ENCODE measurements at regions not wholly inside any gene's neighbourhood (a gene's known extent, or its start where the extent isn't known, plus 50 kb on each side); places are given as distances from the start of the nearest gene placed in this dataset.

- Histone ChIP-seq H3K9me3 (ENCODE audit: low read depth, low read length) (peaks cover 5% of the 10 kb centered on the region), H3K36me3 (ENCODE audit: insufficient read depth, low read length) (no peaks in the 10 kb centered on the region), H3K27ac (ENCODE audit: low read depth, low read length) (no peak overlapping the region), H3K4me3 (ENCODE audit: insufficient read depth, low read length) (no peak overlapping the region), H3K79me2 (ENCODE audit: insufficient read depth, low read length) (no peaks in the 10 kb centered on the region), H3K27me3 (ENCODE audit: insufficient read depth, low read length) (no peaks in the 10 kb centered on the region), H3K4me1 (ENCODE audit: insufficient read depth, low read length) (no peaks in the 10 kb centered on the region), H2AFZ (ENCODE audit: low read length) (no peak overlapping the region), H3K4me2 (ENCODE audit: insufficient read depth, low read length) (no peak overlapping the region), H4K20me1 (ENCODE audit: insufficient read depth, low read length) (no peaks in the 10 kb centered on the region)
- TF ChIP-seq CTCF (IDR thresholded peaks at IDR 0.05; ENCODE audit: extremely low read depth, low read depth, low read length), result no peak
- DNase-seq (ENCODE audit: insufficient read length, low spot score, missing footprints), result no peak
Measured at GRCh38 chr7:156104501-156105336, 292.5 kb upstream of the SHH start.

- no peaks in the 10 kb centered on the region for H4K20me1 ChIP-seq (ENCODE audit: insufficient read depth, low read length)
- H3K4me2 ChIP-seq (ENCODE audit: insufficient read depth, low read length), result no peak overlapping the region
- no peak overlapping the region for H3K27ac ChIP-seq (ENCODE audit: low read depth, low read length)
- H3K4me1 ChIP-seq (ENCODE audit: insufficient read depth, low read length), result no peaks in the 10 kb centered on the region
- no peak for TF ChIP-seq CTCF (IDR thresholded peaks at IDR 0.05; ENCODE audit: extremely low read depth, low read depth, low read length)
- H2AFZ ChIP-seq (ENCODE audit: low read length), result no peak overlapping the region
- no peak for DNase-seq (ENCODE audit: insufficient read length, low spot score, missing footprints)
- H3K9me3 ChIP-seq (ENCODE audit: low read depth, low read length), result peaks cover 5% of the 10 kb centered on the region
- no peaks in the 10 kb centered on the region for H3K27me3 ChIP-seq (ENCODE audit: insufficient read depth, low read length)
- no peak overlapping the region for H3K4me3 ChIP-seq (ENCODE audit: insufficient read depth, low read length)
- no peaks in the 10 kb centered on the region for H3K79me2 ChIP-seq (ENCODE audit: insufficient read depth, low read length)
- no peaks in the 10 kb centered on the region for H3K36me3 ChIP-seq (ENCODE audit: insufficient read depth, low read length)
Measured at GRCh38 chr7:156102267-156102666, 290.0 kb upstream of the SHH start.

GRCh38 chr7:156101355-156101754 is 289.1 kb upstream of the SHH start:
- Histone ChIP-seq H3K79me2 (ENCODE audit: insufficient read depth, low read length) (no peaks in the 10 kb centered on the region), H4K20me1 (ENCODE audit: insufficient read depth, low read length) (no peaks in the 10 kb centered on the region), H3K27me3 (ENCODE audit: insufficient read depth, low read length) (no peaks in the 10 kb centered on the region), H3K9me3 (ENCODE audit: low read depth, low read length) (peaks cover 5% of the 10 kb centered on the region), H3K4me1 (ENCODE audit: insufficient read depth, low read length) (no peaks in the 10 kb centered on the region), H3K36me3 (ENCODE audit: insufficient read depth, low read length) (no peaks in the 10 kb centered on the region), H3K4me2 (ENCODE audit: insufficient read depth, low read length) (no peak overlapping the region), H3K4me3 (ENCODE audit: insufficient read depth, low read length) (no peak overlapping the region), H2AFZ (ENCODE audit: low read length) (no peak overlapping the region), H3K27ac (ENCODE audit: low read depth, low read length) (no peak overlapping the region)
- TF ChIP-seq CTCF (IDR thresholded peaks at IDR 0.05; ENCODE audit: extremely low read depth, low read depth, low read length), result no peak
- no peak for DNase-seq (ENCODE audit: insufficient read length, low spot score, missing footprints)

GRCh38 chr7:156100086-156100485 is 287.8 kb upstream of the SHH start:
- Histone ChIP-seq H3K4me2 (ENCODE audit: insufficient read depth, low read length) (no peak overlapping the region), H3K4me3 (ENCODE audit: insufficient read depth, low read length) (no peak overlapping the region), H2AFZ (ENCODE audit: low read length) (no peak overlapping the region), H3K4me1 (ENCODE audit: insufficient read depth, low read length) (no peaks in the 10 kb centered on the region), H3K9me3 (ENCODE audit: low read depth, low read length) (peaks cover 5% of the 10 kb centered on the region), H3K27me3 (ENCODE audit: insufficient read depth, low read length) (no peaks in the 10 kb centered on the region), H4K20me1 (ENCODE audit: insufficient read depth, low read length) (no peaks in the 10 kb centered on the region), H3K27ac (ENCODE audit: low read depth, low read length) (no peak overlapping the region), H3K36me3 (ENCODE audit: insufficient read depth, low read length) (no peaks in the 10 kb centered on the region), H3K79me2 (ENCODE audit: insufficient read depth, low read length) (no peaks in the 10 kb centered on the region)
- DNase-seq (ENCODE audit: insufficient read length, low spot score, missing footprints), result no peak
- no peak for TF ChIP-seq CTCF (IDR thresholded peaks at IDR 0.05; ENCODE audit: extremely low read depth, low read depth, low read length)

All from osteoblast (primary cell).